K562 (cell line): ENCODE measurements at regions not wholly inside any gene's neighbourhood (a gene's known extent, or its start where the extent isn't known, plus 50 kb on each side); places are given as distances from the start of the nearest gene placed in this dataset.

Source experiments
- ARID1B ChIP-seq: fragments of 450-650 bp; IDR thresholded peaks from 2 replicates; pipeline ENCODE4 v1.6.1; 2016; ENCODE audit warnings: antibody characterized with exemption, mild to moderate bottlenecking, inconsistent platforms
- ARID3A ChIP-seq: IDR thresholded peaks from 2 replicates; pipeline ENCODE4 v1.6.1; 2012; ENCODE audit warnings: low read depth, low read length, improper control_type of control experiment, borderline replicate concordance
- BHLHE40 ChIP-seq: IDR thresholded peaks from 2 replicates; pipeline ENCODE4 v1.6.1; 2011; ENCODE audit warnings: low read length, improper control_type of control experiment
- BRF2 ChIP-seq: IDR thresholded peaks from 3 replicates; pipeline ENCODE4 v1.6.1; 2011; ENCODE audit warnings: borderline replicate concordance, mild to moderate bottlenecking; ENCODE audit not compliant: insufficient read length, insufficient read depth
- EP300 ChIP-seq: IDR thresholded peaks from 2 replicates; pipeline ENCODE4 v1.6.1; 2012; ENCODE audit warnings: low read length, improper control_type of control experiment
- GATA2 ChIP-seq: sonication (generic); formaldehyde crosslinking; IDR thresholded peaks from 2 replicates; pipeline ENCODE4 v1.4.0; 2020; ENCODE audit warnings: mild to moderate bottlenecking, missing genetic modification reagents
- KAT8 ChIP-seq: fragments of 450-650 bp; IDR thresholded peaks from 2 replicates; pipeline ENCODE4 v1.6.1; 2016; ENCODE audit warnings: low read depth, mild to moderate bottlenecking
- KDM1A ChIP-seq, 2 experiments: fragments of 450-650 bp; IDR thresholded peaks; 2 replicates each; pipeline ENCODE4 v1.6.1; 2016; ENCODE audit warnings: mild to moderate bottlenecking in 2 of 2
- NFYB ChIP-seq: IDR thresholded peaks from 2 replicates; pipeline ENCODE4 v1.6.1; 2011; ENCODE audit warnings: mild to moderate bottlenecking, moderate library complexity; ENCODE audit not compliant: insufficient read length; ENCODE audit errors: extremely low read depth
- NR1H2 ChIP-seq: sonication (generic); formaldehyde crosslinking; IDR thresholded peaks from 2 replicates; pipeline ENCODE4 v1.4.0; 2020; ENCODE audit warnings: mild to moderate bottlenecking, missing genetic modification reagents
- PCBP2 ChIP-seq: fragments of 200-400 bp; formaldehyde crosslinking; IDR thresholded peaks from 2 replicates; pipeline ENCODE4 v1.6.1; 2018; ENCODE audit warnings: low read length, low read depth, mild to moderate bottlenecking, moderate library complexity; ENCODE audit not compliant: poor library complexity, severe bottlenecking
- PYGO2 ChIP-seq: fragments of 450-650 bp; IDR thresholded peaks from 2 replicates; pipeline ENCODE4 v1.6.1; 2016; ENCODE audit warnings: mild to moderate bottlenecking, missing genetic modification characterization, moderate library complexity, missing compliant biosample characterization
- RBM39 ChIP-seq: fragments of 200-400 bp; formaldehyde crosslinking; optimal IDR thresholded peaks from 2 replicates; pipeline ENCODE3; 2018; ENCODE audit warnings: low read depth, low read length
- RFX5 ChIP-seq: IDR thresholded peaks from 2 replicates; pipeline ENCODE4 v1.6.1; 2011; ENCODE audit warnings: low read depth, mild to moderate bottlenecking, improper control_type of control experiment, low read length
- ZBTB17 ChIP-seq: fragments of 450-650 bp; formaldehyde crosslinking; IDR thresholded peaks from 2 replicates; pipeline ENCODE4 v1.4.0; 2020; ENCODE audit warnings: mild to moderate bottlenecking
- ZNF24 ChIP-seq: fragments of 450-650 bp; IDR thresholded peaks from 2 replicates; pipeline ENCODE4 v1.6.1; 2016
- ZNF277 ChIP-seq: fragments of 250-450 bp; sonication (Bioruptor Pico); IDR thresholded peaks from 2 replicates; pipeline ENCODE4 v1.8.0; 2022; ENCODE audit warnings: inconsistent platforms, mild to moderate bottlenecking, moderate library complexity, borderline replicate concordance
- ZNF311 ChIP-seq: fragments of 250-450 bp; sonication (Bioruptor Pico); IDR thresholded peaks from 2 replicates; pipeline ENCODE4 v1.4.0; 2020; ENCODE audit warnings: mild to moderate bottlenecking, moderate library complexity
- ZNF395 ChIP-seq: fragments of 200-800 bp; sonication (Bioruptor generic); IDR thresholded peaks from 2 replicates; pipeline ENCODE4 v1.6.1; 2017; ENCODE audit warnings: missing genetic modification characterization, missing compliant biosample characterization
- ZNF583 ChIP-seq: fragments of 250-450 bp; sonication (Bioruptor Pico); IDR thresholded peaks from 2 replicates; pipeline ENCODE4 v1.4.0; 2020
- ZNF655 ChIP-seq: fragments of 250-450 bp; sonication (Bioruptor Pico); IDR thresholded peaks from 2 replicates; pipeline ENCODE4 v1.5.0; 2021
- ZNF707 ChIP-seq: fragments of 250-450 bp; sonication (Bioruptor Pico); conservative IDR thresholded peaks from 2 replicates; pipeline ENCODE4 v1.8.0; 2022; ENCODE audit warnings: inconsistent platforms, mild to moderate bottlenecking, moderate library complexity

GRCh38 chr5:175796536-175797499, 74.6 kb upstream of the CPLX2 start (continued):
- TF ChIP-seq RBM39 (no peak), ZNF395 (CRISPR knock-in tag) (peak; percentile 97), KDM1A (IDR thresholded peaks at IDR 0.05) (no peak; a peak in 1 of 4 replicates), RFX5 (no peak), PCBP2 (no peak), ARID3A (no peak), ZNF24 (peak; percentile 84; the same call in 1 of the 2 replicates), NR1H2 (CRISPR knock-in tag) (peak; percentile 99), PYGO2 (no peak), ZNF583 (CRISPR knock-in tag) (peak; percentile 40; the same call in 1 of the 2 replicates), ZNF655 (CRISPR knock-in tag) (no peak), BRF2 (no peak), ARID1B (no peak), ZBTB17 (CRISPR knock-in tag) (no peak), ZNF707 (CRISPR knock-in tag) (no peak), ZNF277 (CRISPR knock-in tag) (no peak), KAT8 (no peak), NFYB (no peak), BHLHE40 (no peak), GATA2 (CRISPR knock-in tag) (peak; percentile 70), EP300 (no peak), ZNF311 (CRISPR knock-in tag) (peak; percentile 83)
